Mesodermal cell (in vitro differentiated cells): ENCODE measurements at regions not wholly inside any gene's neighbourhood (a gene's known extent, or its start where the extent isn't known, plus 50 kb on each side); places are given as distances from the start of the nearest gene placed in this dataset.

ENCODE experiments used
- H3K27ac ChIP-seq: 2 replicates; pipeline ENCODE4 v1.7.0; 2013; ENCODE audit warnings: mild to moderate bottlenecking, low read depth, low read length, moderate library complexity; ENCODE audit not compliant: severe bottlenecking
- H3K36me3 ChIP-seq: 2 replicates; pipeline ENCODE4 v1.7.1; 2013; ENCODE audit warnings: mild to moderate bottlenecking, low read length, moderate library complexity; ENCODE audit not compliant: control insufficient read depth, insufficient read depth
- H3K4me1 ChIP-seq: one replicate; pipeline ENCODE4 v1.7.1; 2013; ENCODE audit warnings: mild to moderate bottlenecking, low read length; ENCODE audit not compliant: insufficient read depth, control insufficient read depth, poor library complexity, severe bottlenecking
- H3K4me3 ChIP-seq: 2 replicates; pipeline ENCODE4 v1.7.0; 2013; ENCODE audit warnings: low read length, control low read depth, mild to moderate bottlenecking; ENCODE audit not compliant: insufficient read depth, poor library complexity, severe bottlenecking; ENCODE audit errors: extremely low read depth
- H3K9me3 ChIP-seq: 2 replicates; pipeline ENCODE4 v1.7.1; 2013; ENCODE audit warnings: mild to moderate bottlenecking, low read length, moderate library complexity; ENCODE audit not compliant: control insufficient read depth
- WGBS, 2 experiments: methylation state at CpG; one replicate each; pipeline ENCODE4 v1.1.5; 2013; ENCODE audit warnings: missing lambda C conversion rate in 2 of 2; ENCODE audit not compliant: insufficient coverage in 2 of 2; 5-methylcytosine and 5-hydroxymethylcytosine counted together

- H3K27ac ChIP-seq, result no peak overlapping the region
- H3K4me1 ChIP-seq, result no peaks in the 10 kb centered on the region
- no CpG with 5 or more reads among the region's 1 CpG for WGBS, 2 experiments
- H3K4me3 ChIP-seq, result no peak overlapping the region
- no peaks in the 10 kb centered on the region for H3K36me3 ChIP-seq
- H3K9me3 ChIP-seq, result no peaks in the 10 kb centered on the region
Observed at GRCh38 chr13:48146122-48146521, 51.2 kb upstream of the MED4 start.
